GM10266 (cell line): ENCODE measurements at regions not wholly inside any gene's neighbourhood (a gene's known extent, or its start where the extent isn't known, plus 50 kb on each side); places are given as distances from the start of the nearest gene placed in this dataset.

Source experiments
- DNase-seq: peaks from one replicate; pipeline ENCODE4 v3.0.0; 2012; ENCODE audit errors: extremely low spot score
- TF ChIP-seq, protein P1 (sequence below): IDR thresholded peaks from 2 replicates; pipeline ENCODE4 v1.5.1; 2012; ENCODE audit warnings: mild to moderate bottlenecking, low read depth; ENCODE audit not compliant: control insufficient read depth, insufficient read depth; ENCODE audit errors: missing control alignments

DNA sequence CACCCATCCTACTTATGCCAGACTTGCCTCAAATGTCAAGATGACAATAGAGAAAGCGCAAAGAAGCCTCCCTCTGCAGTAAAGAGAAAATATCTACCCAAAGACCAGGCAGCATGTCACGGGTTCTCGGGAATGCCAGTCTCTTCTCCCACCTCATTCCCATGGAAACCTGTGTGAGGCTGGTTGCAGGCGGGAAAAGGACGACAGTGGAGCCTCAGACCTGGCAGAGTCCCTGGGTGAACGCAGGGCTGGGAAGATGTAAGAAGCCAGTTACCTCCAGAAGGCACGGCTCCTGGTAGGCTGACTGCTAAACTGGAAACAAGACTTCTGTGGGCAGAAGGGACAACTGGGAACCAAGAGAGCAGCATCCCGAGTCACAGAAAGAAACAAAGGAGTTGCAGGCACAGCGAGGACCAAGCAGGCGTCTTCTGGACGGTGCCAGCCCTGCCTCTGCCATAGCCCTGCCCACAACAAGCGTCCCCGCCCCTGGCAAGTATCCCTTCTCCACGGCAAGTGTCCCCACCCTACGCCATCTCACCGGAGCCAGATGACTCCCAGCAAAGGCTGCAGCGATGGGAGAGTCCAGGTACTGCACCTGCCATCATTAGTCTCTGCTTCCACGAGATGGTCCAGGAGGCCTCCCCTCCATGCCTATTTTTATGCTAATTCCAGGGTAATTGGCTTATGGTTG, 440.8 kb upstream of the MYT1L start:
- TF ChIP-seq, protein P1, sequence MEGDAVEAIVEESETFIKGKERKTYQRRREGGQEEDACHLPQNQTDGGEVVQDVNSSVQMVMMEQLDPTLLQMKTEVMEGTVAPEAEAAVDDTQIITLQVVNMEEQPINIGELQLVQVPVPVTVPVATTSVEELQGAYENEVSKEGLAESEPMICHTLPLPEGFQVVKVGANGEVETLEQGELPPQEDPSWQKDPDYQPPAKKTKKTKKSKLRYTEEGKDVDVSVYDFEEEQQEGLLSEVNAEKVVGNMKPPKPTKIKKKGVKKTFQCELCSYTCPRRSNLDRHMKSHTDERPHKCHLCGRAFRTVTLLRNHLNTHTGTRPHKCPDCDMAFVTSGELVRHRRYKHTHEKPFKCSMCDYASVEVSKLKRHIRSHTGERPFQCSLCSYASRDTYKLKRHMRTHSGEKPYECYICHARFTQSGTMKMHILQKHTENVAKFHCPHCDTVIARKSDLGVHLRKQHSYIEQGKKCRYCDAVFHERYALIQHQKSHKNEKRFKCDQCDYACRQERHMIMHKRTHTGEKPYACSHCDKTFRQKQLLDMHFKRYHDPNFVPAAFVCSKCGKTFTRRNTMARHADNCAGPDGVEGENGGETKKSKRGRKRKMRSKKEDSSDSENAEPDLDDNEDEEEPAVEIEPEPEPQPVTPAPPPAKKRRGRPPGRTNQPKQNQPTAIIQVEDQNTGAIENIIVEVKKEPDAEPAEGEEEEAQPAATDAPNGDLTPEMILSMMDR = no peak
- no peak for DNase-seq

DNA sequence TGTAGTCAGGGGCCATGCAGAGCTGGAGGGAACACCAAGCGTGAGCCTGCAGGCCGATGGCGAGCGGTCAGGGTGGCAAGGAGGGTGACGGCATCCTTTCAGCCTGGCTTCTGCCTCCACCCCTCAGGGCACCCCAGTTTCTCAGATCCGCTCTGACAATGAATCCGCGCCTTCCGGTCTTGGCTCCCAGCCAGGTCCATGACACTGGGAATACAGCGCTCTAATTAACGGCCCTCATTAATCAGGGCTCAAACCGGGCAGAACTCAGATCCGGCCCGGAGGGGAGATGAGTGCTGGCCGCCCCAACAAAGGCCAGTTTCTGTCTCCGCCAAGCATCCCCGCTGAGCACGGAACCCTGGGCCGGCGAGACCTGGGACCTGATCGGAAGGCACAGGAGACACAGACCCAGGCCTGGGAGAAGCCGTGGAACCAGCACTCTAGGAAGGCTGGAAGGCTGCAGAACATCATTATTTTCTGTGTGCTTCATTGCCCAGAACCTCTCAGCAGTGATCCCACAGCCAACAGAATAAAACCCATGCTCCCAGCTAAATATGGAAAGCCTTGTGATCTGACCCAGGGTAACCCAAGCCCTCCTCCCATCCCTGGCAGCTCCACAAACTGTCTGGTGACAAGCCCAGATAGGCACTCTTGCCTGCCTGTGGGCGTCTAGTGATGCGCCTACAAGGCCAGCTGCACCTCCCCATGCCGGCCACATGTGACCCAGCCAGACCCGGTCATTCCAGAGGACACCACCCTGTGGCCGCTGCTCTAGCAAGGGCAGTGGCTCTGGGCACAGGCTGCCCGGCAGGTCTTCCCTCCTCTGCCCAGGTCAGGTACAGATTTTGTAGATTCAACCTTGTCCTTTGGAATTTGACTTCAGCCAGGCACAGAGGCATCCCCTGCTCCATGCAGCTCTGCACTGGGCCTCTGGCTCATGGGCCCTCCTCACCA, 438.7 kb upstream of the MYT1L start:
- TF ChIP-seq, protein P1 = no peak
- no peak for DNase-seq

DNA sequence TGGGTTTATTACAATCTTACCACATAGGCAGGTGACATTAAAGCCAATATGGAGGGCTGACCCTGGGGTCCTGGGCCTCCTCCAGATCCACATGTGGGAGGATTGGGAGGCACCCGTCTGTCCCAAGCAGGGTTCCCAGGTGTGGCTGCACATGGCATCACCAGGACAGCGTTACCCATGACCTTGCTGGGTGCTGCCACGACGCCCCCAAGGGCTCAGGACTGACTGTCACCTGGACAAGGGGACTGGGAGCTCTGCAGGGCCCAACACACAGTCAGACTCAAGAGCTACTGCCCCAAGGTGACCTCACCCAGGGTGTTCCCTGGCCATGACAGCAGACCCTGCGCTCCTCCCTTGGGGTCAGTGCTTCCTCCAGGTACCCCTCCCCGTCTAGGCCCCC, 437.4 kb upstream of the MYT1L start:
- TF ChIP-seq, protein P1 = no peak
- no peak for DNase-seq

DNA sequence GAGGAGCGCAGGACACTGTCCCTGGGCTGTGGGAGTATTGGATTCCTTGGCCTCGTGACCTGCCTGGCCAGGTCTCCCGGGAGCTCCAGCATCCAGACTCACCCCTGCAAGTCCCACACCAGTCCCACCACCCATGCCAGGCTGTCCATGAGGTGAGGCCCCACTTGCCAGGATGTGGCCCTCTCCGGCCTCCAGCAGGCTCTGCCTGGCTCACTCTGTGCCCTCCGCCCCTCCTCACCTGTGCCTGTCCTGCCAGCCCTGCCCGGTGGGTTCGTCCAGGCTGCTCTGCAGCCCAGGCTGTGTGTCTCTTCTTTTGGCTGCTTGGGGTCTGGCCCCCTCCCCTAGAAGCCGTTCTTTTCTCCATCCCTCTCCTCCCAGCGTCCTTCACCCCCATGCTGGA, 436.8 kb upstream of the MYT1L start:
- TF ChIP-seq, protein P1 = no peak

DNA sequence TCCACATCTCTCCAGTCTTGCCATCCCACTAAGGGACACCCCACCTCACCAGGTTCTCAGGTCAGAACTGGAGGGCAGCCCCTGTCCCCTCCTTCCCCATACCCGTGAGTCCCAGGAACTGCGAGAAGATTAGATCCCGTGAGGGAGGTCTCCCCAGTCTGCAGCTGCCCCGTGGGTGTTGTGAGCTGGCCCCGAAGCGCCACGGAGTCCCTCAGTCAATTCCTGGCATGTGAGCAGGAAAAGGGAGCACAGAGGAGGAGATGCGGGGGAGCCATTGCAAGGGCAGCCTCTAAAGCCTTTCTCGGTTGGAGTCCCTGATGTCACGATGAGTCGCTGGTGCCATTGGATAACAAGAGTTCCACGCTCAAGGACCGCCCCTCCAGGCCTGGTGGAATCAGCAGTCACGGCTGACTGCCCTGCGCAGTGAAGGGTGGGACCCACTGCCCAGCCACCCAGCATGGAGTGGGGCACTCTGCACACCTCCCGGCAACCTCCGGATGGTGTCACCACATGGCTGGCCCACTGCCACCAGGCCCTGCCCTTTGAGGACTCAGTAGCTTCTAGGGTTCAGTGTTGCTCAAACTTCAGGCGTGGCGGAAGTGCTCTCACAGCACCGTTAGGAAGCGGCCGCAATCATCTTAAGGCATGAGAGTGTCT, 434.9 kb upstream of the MYT1L start:
- DNase-seq = no peak
- TF ChIP-seq, protein P1 = no peak

More for the DNA sequence above, 436.8 kb upstream of the MYT1L start:
- no peak for DNase-seq

DNA sequence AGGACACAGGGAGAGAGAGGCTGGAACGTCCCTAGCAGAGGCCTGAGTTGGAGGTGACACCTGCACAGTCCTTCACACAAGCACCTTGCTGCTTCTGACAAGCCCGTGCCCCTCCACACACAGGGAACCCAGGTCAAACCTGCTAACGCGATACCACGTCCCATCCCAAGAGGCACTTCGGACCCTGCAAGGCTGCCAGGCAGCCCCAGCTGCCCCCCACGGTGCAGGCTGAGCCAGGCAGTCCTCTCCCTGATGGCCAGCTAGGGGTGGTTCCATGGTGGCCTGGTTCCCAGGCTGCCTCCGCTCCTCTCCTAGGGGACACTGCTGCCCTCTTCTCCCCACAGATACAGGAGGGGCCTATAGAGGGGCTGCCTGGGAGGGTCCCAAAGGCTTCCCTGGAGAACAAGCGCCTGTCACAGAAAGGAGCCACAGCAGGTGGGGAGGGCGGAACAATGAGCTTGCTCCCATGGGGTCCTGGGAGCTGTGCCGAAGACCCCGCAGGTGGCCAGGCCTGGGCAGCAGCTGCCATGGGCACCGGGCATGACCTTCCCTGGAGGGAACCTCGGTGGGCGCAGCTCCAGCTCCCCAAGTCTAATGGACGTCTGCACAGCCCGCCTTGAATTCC, 434.2 kb upstream of the MYT1L start:
- TF ChIP-seq, protein P1 = no peak
- DNase-seq = no peak
